ENCODE measurements at regions not wholly inside any gene's neighbourhood (a gene's known extent, or its start where the extent isn't known, plus 50 kb on each side); places are given as distances from the start of the nearest gene placed in this dataset.

DNA sequence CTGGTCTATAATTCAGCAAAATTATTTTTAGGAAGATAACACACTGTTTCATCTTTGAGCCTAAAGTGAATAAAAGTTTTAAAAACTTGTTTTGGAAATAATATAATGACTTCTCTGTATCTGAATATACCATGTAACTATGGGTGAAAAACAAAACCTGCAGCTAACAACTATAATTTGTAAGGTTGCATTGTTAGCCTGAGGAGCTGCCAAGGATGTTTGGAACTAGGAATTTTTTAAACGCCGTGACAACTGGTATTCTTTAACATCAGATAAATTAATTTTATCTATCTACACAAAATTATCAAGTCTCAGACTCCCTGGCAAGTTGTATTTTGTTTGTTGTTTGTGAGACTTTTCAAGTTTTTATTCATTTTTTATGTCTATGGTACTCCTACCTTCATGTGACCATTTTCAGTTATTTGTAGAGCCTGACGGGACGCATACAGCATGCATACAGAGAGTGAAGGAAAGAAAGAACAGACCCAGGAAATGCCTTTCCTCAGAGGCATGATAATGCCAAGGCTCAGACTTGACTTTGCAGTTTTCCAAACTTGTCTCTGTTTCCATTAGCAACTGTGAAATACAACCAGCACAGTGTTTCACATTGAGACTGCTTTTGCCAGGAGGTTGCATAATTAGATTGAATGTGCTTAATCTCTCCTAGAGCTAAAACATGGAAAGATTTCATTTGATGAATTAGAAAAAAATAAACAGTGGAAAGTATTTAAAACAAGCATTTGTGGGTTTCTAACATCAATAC, 60.8 kb upstream of the ARHGEF26 start:
- intact Hi-C loops (cut with DNase I; ENCODE audit: low total_unique reads), result no loop called here
- H3K27me3 ChIP-seq, result no peaks in the 10 kb centered on the region
- DNase-seq (ENCODE audit: low spot score in 2 of 2), result no peak
- H3K9me3 ChIP-seq, result no peaks in the 10 kb centered on the region
- peaks cover 0 to 4% of the 10 kb centered on the region in 2 donors for H3K4me1 ChIP-seq
- H3K27ac ChIP-seq, result peak overlapping the region; percentile 73 to 76
- H3K4me3 ChIP-seq, result no peak overlapping the region
- TF ChIP-seq, protein P1, sequence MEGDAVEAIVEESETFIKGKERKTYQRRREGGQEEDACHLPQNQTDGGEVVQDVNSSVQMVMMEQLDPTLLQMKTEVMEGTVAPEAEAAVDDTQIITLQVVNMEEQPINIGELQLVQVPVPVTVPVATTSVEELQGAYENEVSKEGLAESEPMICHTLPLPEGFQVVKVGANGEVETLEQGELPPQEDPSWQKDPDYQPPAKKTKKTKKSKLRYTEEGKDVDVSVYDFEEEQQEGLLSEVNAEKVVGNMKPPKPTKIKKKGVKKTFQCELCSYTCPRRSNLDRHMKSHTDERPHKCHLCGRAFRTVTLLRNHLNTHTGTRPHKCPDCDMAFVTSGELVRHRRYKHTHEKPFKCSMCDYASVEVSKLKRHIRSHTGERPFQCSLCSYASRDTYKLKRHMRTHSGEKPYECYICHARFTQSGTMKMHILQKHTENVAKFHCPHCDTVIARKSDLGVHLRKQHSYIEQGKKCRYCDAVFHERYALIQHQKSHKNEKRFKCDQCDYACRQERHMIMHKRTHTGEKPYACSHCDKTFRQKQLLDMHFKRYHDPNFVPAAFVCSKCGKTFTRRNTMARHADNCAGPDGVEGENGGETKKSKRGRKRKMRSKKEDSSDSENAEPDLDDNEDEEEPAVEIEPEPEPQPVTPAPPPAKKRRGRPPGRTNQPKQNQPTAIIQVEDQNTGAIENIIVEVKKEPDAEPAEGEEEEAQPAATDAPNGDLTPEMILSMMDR (IDR thresholded peaks at IDR 0.05), result no peak
- TF ChIP-seq POLR2AphosphoS5 (IDR thresholded peaks at IDR 0.05), result peak in 1 of 3 donors; percentile 18
- no peak for TF ChIP-seq POLR2A (IDR thresholded peaks at IDR 0.05)
- H3K36me3 ChIP-seq, result no peaks in the 10 kb centered on the region

- intact Hi-C loops (cut with DNase I; ENCODE audit: low total_unique reads), result no loop called here
- Histone ChIP-seq H3K9me3 (no peaks in the 10 kb centered on the region), H3K27me3 (no peaks in the 10 kb centered on the region), H3K4me1 (peaks cover 0 to 4% of the 10 kb centered on the region in 2 donors), H3K36me3 (no peaks in the 10 kb centered on the region), H3K4me3 (no peak overlapping the region), H3K27ac (peak overlapping the region; percentile 73 to 76)
- TF ChIP-seq, protein P1 (IDR thresholded peaks at IDR 0.05), result no peak
- TF ChIP-seq POLR2A (IDR thresholded peaks at IDR 0.05) (no peak), POLR2AphosphoS5 (IDR thresholded peaks at IDR 0.05) (no peak)
- DNase-seq (ENCODE audit: low spot score in 2 of 2), result no peak
These were observed 60.2 kb upstream of the ARHGEF26 start for GRCh38 chr3:154061001-154061370.

- TF ChIP-seq POLR2A (IDR thresholded peaks at IDR 0.05), result no peak
- TF ChIP-seq, protein P1 (IDR thresholded peaks at IDR 0.05), result no peak
- TF ChIP-seq POLR2AphosphoS5 (IDR thresholded peaks at IDR 0.05), result no peak
- Histone ChIP-seq H3K36me3 (no peaks in the 10 kb centered on the region), H3K9me3 (no peaks in the 10 kb centered on the region), H3K27me3 (no peaks in the 10 kb centered on the region), H3K4me3 (no peak overlapping the region), H3K4me1 (peaks cover 0 to 4% of the 10 kb centered on the region in 2 donors), H3K27ac (no peak overlapping the region)
- DNase-seq (ENCODE audit: low spot score in 2 of 2), result no peak
- intact Hi-C loops (cut with DNase I; ENCODE audit: low total_unique reads), result no loop called here
These were observed 58.7 kb upstream of the ARHGEF26 start for GRCh38 chr3:154062513-154062912.

GRCh38 chr3:154071146-154071545, 50.0 kb upstream of the ARHGEF26 start:
- H3K4me3 ChIP-seq, result no peak overlapping the region
- H3K4me1 ChIP-seq, result no peaks in the 10 kb centered on the region
- no peak for DNase-seq (ENCODE audit: low spot score in 2 of 2)
- peaks cover 0 to 8% of the 10 kb centered on the region in 2 donors for H3K9me3 ChIP-seq
- H3K36me3 ChIP-seq, result no peaks in the 10 kb centered on the region
- intact Hi-C loops (cut with DNase I; ENCODE audit: low total_unique reads), result no loop called here
- no peak overlapping the region for H3K27ac ChIP-seq
- TF ChIP-seq POLR2A (IDR thresholded peaks at IDR 0.05) (no peak), POLR2AphosphoS5 (IDR thresholded peaks at IDR 0.05) (no peak)
- TF ChIP-seq, protein P1 (IDR thresholded peaks at IDR 0.05), result no peak
- no peaks in the 10 kb centered on the region for H3K27me3 ChIP-seq

Data from breast epithelium (tissue), 4 donors.